H1 (cell line): ENCODE measurements at regions not wholly inside any gene's neighbourhood (a gene's known extent, or its start where the extent isn't known, plus 50 kb on each side); places are given as distances from the start of the nearest gene placed in this dataset.

Experiments
- CTCF ChIA-PET: fragments of 300-600 bp; sonication (Branson Sonifier 250); formaldehyde crosslinking; loops from one replicate; lab custom pipeline; 2021; ENCODE audit not compliant: partially characterized antibody; lab: Charles Lee
- POLR2A ChIA-PET: fragments of 300-600 bp; sonication (Branson Sonifier 250); formaldehyde crosslinking; loops from one replicate; lab custom pipeline; 2021; ENCODE audit warnings: inconsistent platforms; ENCODE audit not compliant: partially characterized antibody; lab: Charles Lee
- DNase-seq, 2 experiments: peaks; one replicate each; pipeline versions ENCODE4 v3.0.0 to v3.0.0-alpha.2; 2010 to 2022; ENCODE audit warnings: low spot score in 2 of 2, low read depth in 1 of 2, mixed read lengths in 1 of 2
- FAIRE-seq: peaks from 2 replicates; lab custom pipeline; 2011; peaks lifted over from hg19 to GRCh38; lab: Jason Lieb, UNC
- H2AFZ ChIP-seq: 2 replicates; pipeline ENCODE4 v1.8.1; 2012; ENCODE audit warnings: low read length, inconsistent platforms
- H2AK5ac ChIP-seq: 2 replicates; pipeline ENCODE4 v1.6.1; 2013; ENCODE audit warnings: low read depth, low read length
- H2BK120ac ChIP-seq: replicated peaks from 2 replicates; pipeline ENCODE3; 2013; ENCODE audit warnings: low read depth, low read length, inconsistent platforms
- H2BK12ac ChIP-seq: 2 replicates; pipeline ENCODE4 v1.6.1; 2013; ENCODE audit warnings: low read depth, low read length
- H2BK15ac ChIP-seq: 2 replicates; pipeline ENCODE4 v1.6.1; 2013; ENCODE audit warnings: low read length
- H2BK20ac ChIP-seq: 2 replicates; pipeline ENCODE4 v1.6.1; 2013; ENCODE audit warnings: low read length
- H2BK5ac ChIP-seq: 2 replicates; pipeline ENCODE4 v1.6.1; 2013; ENCODE audit warnings: low read depth, low read length
- H3K14ac ChIP-seq: 2 replicates; pipeline ENCODE4 v1.6.1; 2013; ENCODE audit warnings: inconsistent platforms; ENCODE audit not compliant: insufficient read length
- H3K18ac ChIP-seq: 2 replicates; pipeline ENCODE4 v1.6.1; 2013; ENCODE audit warnings: low read length; ENCODE audit errors: extremely low read depth
- H3K23ac ChIP-seq: 2 replicates; pipeline ENCODE4 v1.6.1; 2013; ENCODE audit warnings: inconsistent platforms; ENCODE audit not compliant: insufficient read length
- H3K23me2 ChIP-seq: 2 replicates; pipeline ENCODE4 v1.6.1; 2013; ENCODE audit warnings: low read depth, low read length
- H3K27ac ChIP-seq: 2 replicates; pipeline ENCODE4 v1.6.1; 2011; ENCODE audit warnings: low read depth, low read length, inconsistent platforms
- H3K27me3 ChIP-seq, 4 experiments: replicated peaks in 1 of 4; 1 replicate in 1 of 4; 2 replicates in 3 of 4; pipeline versions ENCODE4 v1.6.1 to v1.8.1; 2011 to 2013; ENCODE audit warnings: low read length in 3 of 4, mild to moderate bottlenecking in 3 of 4, inconsistent platforms in 2 of 4, mixed read lengths in 2 of 4, moderate library complexity in 1 of 4; ENCODE audit not compliant: control insufficient read depth in 3 of 4, insufficient read depth in 3 of 4; ENCODE audit errors: extremely low read depth in 1 of 4
- H3K36me3 ChIP-seq, 4 experiments: 2 replicates each; pipeline versions ENCODE4 v1.6.1 to v1.8.1; 2011 to 2013; ENCODE audit warnings: mild to moderate bottlenecking in 4 of 4, low read length in 3 of 4, moderate library complexity in 2 of 4, control low read depth in 1 of 4, inconsistent platforms in 1 of 4; ENCODE audit not compliant: insufficient read depth in 4 of 4, control insufficient read depth in 2 of 4
- H3K4ac ChIP-seq: replicated peaks from 2 replicates; pipeline ENCODE3; 2013; ENCODE audit warnings: low read length, low read depth, mixed read lengths, inconsistent platforms; ENCODE audit not compliant: insufficient read length
- H3K4me1 ChIP-seq, 4 experiments: replicated peaks in 1 of 4; 1 replicate in 1 of 4; 2 replicates in 3 of 4; pipeline versions ENCODE4 v1.6.1 to v1.8.1; 2011 to 2013; ENCODE audit warnings: low read length in 3 of 4, inconsistent platforms in 2 of 4, mixed read lengths in 1 of 4; ENCODE audit not compliant: insufficient read depth in 4 of 4, control insufficient read depth in 3 of 4
- H3K4me2 ChIP-seq, 2 experiments: 2 replicates each; pipeline versions ENCODE4 v1.6.1 to v1.8.1; 2011 to 2013; ENCODE audit warnings: low read depth in 2 of 2, low read length in 2 of 2, control low read depth in 1 of 2, inconsistent platforms in 1 of 2, mild to moderate bottlenecking in 1 of 2; ENCODE audit not compliant: insufficient read depth in 1 of 2
- H3K4me3 ChIP-seq, 4 experiments: fragments of 200-600, 300-600 bp in 1 of 4; sonication (generic), shearing (Covaris generic), sonication (Bioruptor Twin) in 1 of 4; 2 replicates each; pipeline versions ENCODE4 v1.5.1 to v1.8.1; 2011 to 2016; ENCODE audit warnings: low read length in 4 of 4, low read depth in 3 of 4, control low read depth in 2 of 4, inconsistent platforms in 2 of 4, mild to moderate bottlenecking in 2 of 4, mixed read lengths in 1 of 4, moderate library complexity in 1 of 4; ENCODE audit not compliant: insufficient read depth in 2 of 4; ENCODE audit errors: extremely low read depth in 1 of 4
- H3K56ac ChIP-seq: replicated peaks from 2 replicates; pipeline ENCODE3; 2013; ENCODE audit warnings: low read depth, mild to moderate bottlenecking, mixed read lengths, low read length, inconsistent platforms; ENCODE audit not compliant: insufficient read length
- H3K79me1 ChIP-seq: 2 replicates; pipeline ENCODE4 v1.6.1; 2013; ENCODE audit warnings: low read depth, low read length, control low read depth
- H3K79me2 ChIP-seq, 2 experiments: 2 replicates each; pipeline versions ENCODE4 v1.6.1 to v1.8.1; 2012 to 2013; ENCODE audit warnings: low read length in 2 of 2, mild to moderate bottlenecking in 2 of 2, inconsistent platforms in 1 of 2; ENCODE audit not compliant: insufficient read depth in 2 of 2, control insufficient read depth in 1 of 2
- H3K9ac ChIP-seq, 4 experiments: replicated peaks in 1 of 4; 1 replicate in 1 of 4; 2 replicates in 3 of 4; pipeline versions ENCODE4 v1.6.1 to v1.8.1; 2011 to 2013; ENCODE audit warnings: low read depth in 3 of 4, low read length in 3 of 4, control low read depth in 2 of 4, mild to moderate bottlenecking in 2 of 4, moderate library complexity in 2 of 4, inconsistent platforms in 1 of 4; ENCODE audit errors: extremely low read depth in 1 of 4
- H3K9me3 ChIP-seq, 2 experiments: 2 replicates each; pipeline versions ENCODE4 v1.6.1 to v1.8.1; 2012 to 2013; ENCODE audit warnings: mild to moderate bottlenecking in 2 of 2, moderate library complexity in 2 of 2, control low read depth in 1 of 2, inconsistent platforms in 1 of 2, low read depth in 1 of 2, low read length in 1 of 2, mixed read lengths in 1 of 2; ENCODE audit not compliant: insufficient read depth in 2 of 2
- H4K20me1 ChIP-seq, 2 experiments: replicated peaks in 1 of 2; 2 replicates each; pipeline versions ENCODE3 to v1.8.1; 2011 to 2013; ENCODE audit warnings: inconsistent platforms in 2 of 2, low read length in 2 of 2, mild to moderate bottlenecking in 1 of 2; ENCODE audit not compliant: insufficient read depth in 2 of 2, control insufficient read depth in 1 of 2
- H4K5ac ChIP-seq: 2 replicates; pipeline ENCODE4 v1.6.1; 2013; ENCODE audit warnings: low read length, low read depth, mixed read lengths, inconsistent platforms; ENCODE audit not compliant: insufficient read length
- H4K8ac ChIP-seq: 2 replicates; pipeline ENCODE4 v1.8.0; 2013; ENCODE audit warnings: mild to moderate bottlenecking, moderate library complexity, low read length, inconsistent platforms; ENCODE audit not compliant: insufficient read depth; ENCODE audit errors: extremely low read depth
- H4K91ac ChIP-seq: replicated peaks from 2 replicates; pipeline ENCODE3; 2013; ENCODE audit warnings: low read length, mixed read lengths, inconsistent platforms; ENCODE audit not compliant: insufficient read length
- BRCA1 ChIP-seq: IDR thresholded peaks from 2 replicates; pipeline ENCODE4 v1.6.1; 2012; ENCODE audit warnings: low read depth, low read length, improper control_type of control experiment
- WGBS, 2 experiments: shearing (Covaris generic) in 1 of 2; methylation state at CpG; one replicate each; pipeline versions ENCODE4 v1.1.6 to v1.1.7; 2013 to 2015; ENCODE audit warnings: low lambda C conversion rate in 2 of 2, mixed read lengths in 2 of 2, inconsistent platforms in 1 of 2, low coverage in 1 of 2, missing lambda C conversion rate in 1 of 2; ENCODE audit not compliant: insufficient replicate concordance in 2 of 2, insufficient coverage in 1 of 2, insufficient read length in 1 of 2; ENCODE audit errors: extremely low coverage in 1 of 2, missing lambda C conversion rate in 1 of 2; 5-methylcytosine and 5-hydroxymethylcytosine counted together

- no peak overlapping the region for H3K23ac ChIP-seq
- H2BK120ac ChIP-seq, result no peak overlapping the region
- DNase-seq (no peak), FAIRE-seq (no peak)
- H3K4me3 ChIP-seq, result no peak overlapping the region
- no peak overlapping the region for H3K4ac ChIP-seq
- H3K4me1 ChIP-seq, result no peaks in the 10 kb centered on the region
- H3K9ac ChIP-seq, result no peak overlapping the region
- H3K27me3 ChIP-seq, result no peaks in the 10 kb centered on the region
- ChIA-PET POLR2A (no interaction called here), CTCF (interaction anchor here (0.7 to 1.5 kb wide), 2 partner anchors 9 to 571 kb away, joined by 3 read pairs; no protein-coding TSS in a partner anchor)
- WGBS, 2 experiments, result 77% methylated on average over 3 of the region's 3 CpGs; no CpG with 5 or more reads in 1 of the 2 experiments
- no peak overlapping the region for H2AFZ ChIP-seq
- no peak overlapping the region for H4K8ac ChIP-seq
- H3K36me3 ChIP-seq, result no peaks in the 10 kb centered on the region
- H3K14ac ChIP-seq, result no peak overlapping the region
- no peak overlapping the region for H2BK20ac ChIP-seq
- H2BK15ac ChIP-seq, result no peak overlapping the region
- no peaks in the 10 kb centered on the region for H3K79me1 ChIP-seq
- no peak overlapping the region for H4K5ac ChIP-seq
- no peak overlapping the region for H2BK5ac ChIP-seq
- H3K4me2 ChIP-seq, result no peak overlapping the region
- H3K56ac ChIP-seq, result no peak overlapping the region
- no peak overlapping the region for H2BK12ac ChIP-seq
- H3K23me2 ChIP-seq, result no peaks in the 10 kb centered on the region
- no peaks in the 10 kb centered on the region for H3K79me2 ChIP-seq
- no peaks in the 10 kb centered on the region for H4K20me1 ChIP-seq
- no peak for TF ChIP-seq BRCA1
- H3K18ac ChIP-seq, result no peak overlapping the region
- H3K27ac ChIP-seq, result no peak overlapping the region
- H4K91ac ChIP-seq, result no peak overlapping the region
- H2AK5ac ChIP-seq, result no peak overlapping the region
- H3K9me3 ChIP-seq, result no peaks in the 10 kb centered on the region
These were observed 212.9 kb upstream of the HMGA2 start for GRCh38 chr12:65611396-65611795.
